A549 (cell line): ENCODE measurements at regions not wholly inside any gene's neighbourhood (a gene's known extent, or its start where the extent isn't known, plus 50 kb on each side); places are given as distances from the start of the nearest gene placed in this dataset.
A peak's percentile ranks its signal among the peaks of the same experiment; 100 is the strongest.

ENCODE experiments used
- ATAC-seq, 2 experiments: fragments of 200-7000 bp in 1 of 2; fragments of >200 bp in 1 of 2; cut with Nextera tagmentation in 1 of 2; cut with Tn5 transposase in 1 of 2; 3 replicates each; pipeline versions ENCODE4 v1.8.0 to v1.9.1; 2018 to 2020; ENCODE audit warnings: mild to moderate bottlenecking in 1 of 2, moderate library complexity in 1 of 2
- CTCF ChIA-PET: fragments of 300-600 bp; sonication (Branson Sonifier 250); formaldehyde crosslinking; extraction: SDS; loops from one replicate; lab custom pipeline; 2021; ENCODE audit warnings: antibody characterized with exemption, inconsistent platforms; lab: Yijun Ruan, JAX
- POLR2A ChIA-PET: fragments of 350-600 bp; formaldehyde crosslinking; extraction: SDS; loops from one replicate; lab custom pipeline; 2021; ENCODE audit warnings: antibody characterized with exemption, inconsistent platforms; lab: Yijun Ruan, JAX
- DNase-seq, 2 experiments: peaks; one replicate each; pipeline versions ENCODE4 v3.0.0 to v3.0.0-alpha.2; 2011 to 2016; ENCODE audit warnings: low read depth in 1 of 2, low spot score in 1 of 2
- FAIRE-seq: peaks from 2 replicates; lab custom pipeline; 2011; peaks lifted over from hg19 to GRCh38; lab: Jason Lieb, UNC
- H3K27ac ChIP-seq, 2 experiments: fragments of >200 bp; sonication (Bioruptor Twin); formaldehyde crosslinking; 3 replicates each; pipeline ENCODE4 v1.5.1; 2016 to 2017
- H3K4me1 ChIP-seq: fragments of >200 bp; sonication (Bioruptor Twin); formaldehyde crosslinking; 3 replicates; pipeline ENCODE4 v1.6.1; 2016
- H3K4me2 ChIP-seq: fragments of >200 bp; sonication (Bioruptor Twin); formaldehyde crosslinking; 3 replicates; pipeline ENCODE4 v1.6.1; 2016
- H3K4me3 ChIP-seq: fragments of >200 bp; sonication (Bioruptor Twin); formaldehyde crosslinking; 3 replicates; pipeline ENCODE4 v1.5.1; 2016
- H3K9me3 ChIP-seq: fragments of >200 bp; sonication (Bioruptor Twin); formaldehyde crosslinking; 3 replicates; pipeline ENCODE4 v1.6.1; 2016
- ATOH8 ChIP-seq: fragments of 250-450 bp; sonication (Bioruptor Pico); IDR thresholded peaks from 2 replicates; pipeline ENCODE4 v1.5.0; 2020; ENCODE audit warnings: low read depth, mild to moderate bottlenecking, moderate library complexity
- BCL3 ChIP-seq: fragments of >200 bp; sonication (Bioruptor Twin); formaldehyde crosslinking; IDR thresholded peaks from 3 replicates; pipeline ENCODE4 v1.6.1; 2016
- CBX8 ChIP-seq: fragments of 200-600 bp; sonication (generic); IDR thresholded peaks from 2 replicates; pipeline ENCODE4 v1.6.1; 2016
- CHD2 ChIP-seq: fragments of 150-350 bp; IDR thresholded peaks from 2 replicates; pipeline ENCODE4 v1.6.1; 2014; ENCODE audit warnings: low read length; ENCODE audit not compliant: partially characterized antibody
- ELK1 ChIP-seq: fragments of 150-350 bp; IDR thresholded peaks from 2 replicates; pipeline ENCODE4 v1.6.1; 2014; ENCODE audit warnings: low read depth, mild to moderate bottlenecking, low read length
- ESRRA ChIP-seq: fragments of 150-350 bp; IDR thresholded peaks from 2 replicates; pipeline ENCODE4 v1.6.1; 2014; ENCODE audit warnings: mild to moderate bottlenecking, low read length, borderline replicate concordance
- FOSL2 ChIP-seq, 2 experiments: fragments of 450-650 bp in 1 of 2; fragments of >200 bp in 1 of 2; sonication (Bioruptor Twin) in 1 of 2; formaldehyde crosslinking; IDR thresholded peaks; 2 replicates each; pipeline versions ENCODE4 v1.5.0 to v1.6.1; 2016 to 2020; ENCODE audit warnings: mild to moderate bottlenecking in 1 of 2, moderate library complexity in 1 of 2
- FOXS1 ChIP-seq: fragments of 250-450 bp; sonication (Bioruptor Pico); IDR thresholded peaks from 2 replicates; pipeline ENCODE4 v1.5.0; 2020; ENCODE audit warnings: mild to moderate bottlenecking, moderate library complexity
- GATA3 ChIP-seq: IDR thresholded peaks from 2 replicates; pipeline ENCODE4 v1.6.1; 2012; ENCODE audit warnings: borderline replicate concordance
- HOXA7 ChIP-seq: fragments of 250-450 bp; sonication (Bioruptor Pico); IDR thresholded peaks from 2 replicates; pipeline ENCODE4 v1.5.0; 2020; ENCODE audit warnings: mild to moderate bottlenecking, moderate library complexity
- JUN ChIP-seq, 2 experiments: fragments of >200 bp; sonication (Bioruptor Twin); formaldehyde crosslinking; IDR thresholded peaks; 2 replicates in 1 of 2; 3 replicates in 1 of 2; pipeline ENCODE4 v1.6.1; 2016 to 2017
- JUNB ChIP-seq: fragments of >200 bp; sonication (Bioruptor Twin); formaldehyde crosslinking; IDR thresholded peaks from 2 replicates; pipeline ENCODE4 v1.6.1; 2016
- KDM1A ChIP-seq: fragments of 200-600 bp; sonication (generic); IDR thresholded peaks from 2 replicates; pipeline ENCODE4 v1.6.1; 2016; ENCODE audit warnings: low read depth, mild to moderate bottlenecking
- KDM5A ChIP-seq: fragments of 200-600 bp; sonication (generic); IDR thresholded peaks from 2 replicates; pipeline ENCODE4 v1.6.1; 2016; ENCODE audit warnings: antibody characterized with exemption, mild to moderate bottlenecking
- MAFK ChIP-seq: fragments of 450-650 bp; IDR thresholded peaks from 2 replicates; pipeline ENCODE4 v1.6.1; 2014; ENCODE audit not compliant: partially characterized antibody
- MAX ChIP-seq: IDR thresholded peaks from 2 replicates; pipeline ENCODE4 v1.6.1; 2012
- REST ChIP-seq: fragments of 200-600 bp; sonication (generic); IDR thresholded peaks from 2 replicates; pipeline ENCODE4 v1.6.1; 2016; ENCODE audit warnings: antibody characterized with exemption, mild to moderate bottlenecking, moderate library complexity
- RFX5 ChIP-seq: fragments of 450-650 bp; IDR thresholded peaks from 2 replicates; pipeline ENCODE4 v1.7.1; 2014; ENCODE audit warnings: antibody characterized with exemption, mild to moderate bottlenecking, moderate library complexity
- SMC3 ChIP-seq: fragments of >200 bp; sonication (Bioruptor Twin); formaldehyde crosslinking; IDR thresholded peaks from 3 replicates; pipeline ENCODE4 v1.6.1; 2018; ENCODE audit warnings: inconsistent platforms
- ZC3H11A ChIP-seq: fragments of 450-650 bp; IDR thresholded peaks from 2 replicates; pipeline ENCODE4 v1.6.1; 2014; ENCODE audit warnings: antibody characterized with exemption, mild to moderate bottlenecking
- WGBS: methylation state at CpG from one replicate; pipeline ENCODE4 v1.1.6; 2017; ENCODE audit errors: missing lambda C conversion rate; 5-methylcytosine and 5-hydroxymethylcytosine counted together
- TF ChIP-seq, protein P1 (sequence below): fragments of 250-450 bp; sonication (Bioruptor Pico); IDR thresholded peaks from 2 replicates; pipeline ENCODE4 v1.5.0; 2021; ENCODE audit warnings: mild to moderate bottlenecking, moderate library complexity, borderline replicate concordance

DNA sequence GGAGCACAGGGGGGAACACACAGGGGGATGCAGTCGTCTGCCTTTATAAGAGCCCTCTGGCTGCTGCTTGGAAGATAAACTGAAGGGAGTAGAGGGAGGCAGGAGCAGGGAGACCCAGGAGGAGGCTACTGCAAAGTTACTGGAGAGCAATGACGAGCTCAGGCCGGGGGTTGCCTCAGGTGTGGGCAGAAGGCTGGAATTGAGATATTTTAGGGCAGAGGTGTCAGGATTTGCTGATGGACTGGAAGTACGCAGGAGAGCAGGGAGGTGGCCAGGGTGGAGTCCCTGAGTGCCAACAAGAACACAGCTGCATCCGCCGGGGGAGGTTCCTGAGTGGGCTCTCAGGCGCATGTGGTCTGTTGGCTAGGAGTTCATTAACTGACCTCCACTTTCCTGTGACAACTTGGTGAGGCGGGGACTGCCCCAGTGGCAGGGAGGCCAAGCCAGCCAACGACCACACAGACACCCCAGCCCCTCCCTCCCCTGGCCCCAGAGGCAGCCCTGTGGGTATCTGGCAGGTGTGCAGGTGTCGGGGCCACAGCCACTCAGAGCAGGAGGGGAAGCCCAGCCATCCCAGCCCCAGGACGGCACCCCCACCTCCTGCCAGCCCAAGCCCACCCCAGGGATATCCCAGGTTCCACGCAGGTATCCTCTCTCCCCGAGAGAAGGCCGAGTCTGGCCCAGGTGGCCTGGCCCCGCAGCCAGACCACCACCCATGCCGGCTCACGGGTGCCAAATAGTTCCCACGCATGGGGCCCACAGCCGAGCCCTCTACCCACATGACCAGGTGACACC is 85.4 kb downstream of the NCOR2 start:
- FAIRE-seq (no peak), ATAC-seq (0 out of 6 replicates have a peak, but pooled peaks of 1 of the 2 experiments have one; percentile 3)
- H3K9me3 ChIP-seq: no peaks in the 10 kb centered on the region
- CTCF ChIA-PET: interaction anchor here (1.4 kb wide), 1 partner anchor 11 kb away, joined by 3 read pairs; no protein-coding TSS in a partner anchor
- 88% methylated on average over 18 of the region's 19 CpGs for WGBS
- peaks cover 27% of the 10 kb centered on the region for H3K4me1 ChIP-seq
- no peak for TF ChIP-seq KDM1A
- TF ChIP-seq, all 56 proteins: peak for 0
- POLR2A ChIA-PET: no interaction called here
- no peak for DNase-seq
- H3K27ac ChIP-seq: peak overlapping the region; percentile 71 to 82; a peak in 5 of 6 replicates
- no peak overlapping the region for H3K4me3 ChIP-seq
- H3K4me2 ChIP-seq: peak overlapping the region; percentile 54

GRCh38 chr12:124481257-124481750 is 86.1 kb downstream of the NCOR2 start:
- POLR2A ChIA-PET: no interaction called here
- Histone ChIP-seq H3K27ac (peak overlapping the region; percentile 71 to 82), H3K4me2 (peak overlapping the region; percentile 54), H3K4me3 (no peak overlapping the region), H3K4me1 (peaks cover 27% of the 10 kb centered on the region), H3K9me3 (no peaks in the 10 kb centered on the region)
- ATAC-seq: peak; percentile 21 to 31; a peak in 5 of 6 replicates
- peak in 1 of 2 experiments; percentile 52 for DNase-seq
- no peak for TF ChIP-seq ESRRA
- TF ChIP-seq SMC3: no peak
- TF ChIP-seq FOXS1 (CRISPR knock-in tag): no peak
- no peak for TF ChIP-seq JUNB
- TF ChIP-seq JUN (IDR thresholded peaks at IDR 0.05): no peak
- no peak for TF ChIP-seq CBX8
- no peak; the same call in 1 of the 2 replicates for TF ChIP-seq MAX
- TF ChIP-seq ELK1: no peak
- no peak for TF ChIP-seq RFX5
- no peak for TF ChIP-seq FOSL2 (IDR thresholded peaks at IDR 0.05)
- no peak for TF ChIP-seq FOSL2 (CRISPR knock-in tag; IDR thresholded peaks at IDR 0.05)
- no peak for TF ChIP-seq CHD2
- no peak for TF ChIP-seq REST
- TF ChIP-seq GATA3: no peak; the same call in 1 of the 2 replicates
- WGBS: 71% methylated on average over 16 of the region's 17 CpGs
- CTCF ChIA-PET: interaction anchor here (1.4 kb wide), 1 partner anchor 10 kb away, joined by 3 read pairs; no protein-coding TSS in a partner anchor
- no peak for FAIRE-seq

DNA sequence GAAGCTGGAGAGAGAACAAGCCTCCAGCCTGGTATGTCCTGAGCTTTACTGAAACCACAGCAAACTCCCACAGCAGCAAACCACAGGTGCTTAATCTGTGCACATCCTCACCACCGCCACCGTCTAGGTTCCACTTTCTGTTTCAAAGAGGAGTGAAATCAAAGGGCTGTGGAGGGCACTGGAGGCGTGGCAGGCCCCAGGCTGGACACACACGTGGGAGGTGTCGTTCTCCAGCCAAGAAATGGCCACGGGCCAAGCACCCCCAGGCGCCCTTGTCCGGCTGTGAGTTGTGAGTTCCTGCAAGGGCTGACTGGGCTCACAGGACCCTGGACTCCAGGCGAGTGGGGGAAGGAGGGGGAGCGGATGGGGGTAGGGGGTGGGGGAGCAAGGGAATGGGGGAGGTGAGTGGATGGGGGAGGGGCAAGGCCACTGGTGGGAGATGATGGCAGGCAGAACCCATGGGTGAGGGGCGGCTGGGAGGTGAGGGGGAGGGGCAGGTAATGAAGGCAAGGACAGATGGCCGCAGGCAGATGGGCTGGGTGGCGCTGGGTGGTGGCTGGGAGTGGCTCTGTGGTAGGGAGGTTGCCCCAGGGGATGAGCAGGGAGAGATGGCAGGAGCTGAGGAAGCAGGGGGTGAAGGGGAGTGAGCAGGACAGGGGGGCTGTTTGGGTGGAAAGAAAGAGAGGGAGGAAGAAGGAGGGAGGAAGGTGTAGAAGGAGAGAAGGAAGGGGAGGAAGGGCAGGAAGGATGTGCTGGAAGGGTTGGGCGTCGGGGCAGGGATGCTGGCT is 86.7 kb downstream of the NCOR2 start:
- peak overlapping the region; percentile 54 for H3K4me2 ChIP-seq
- DNase-seq (peak; percentile 28 to 60), FAIRE-seq (no peak), ATAC-seq (peak; percentile 42 to 47; a peak in 5 of 6 replicates)
- ChIA-PET POLR2A (no interaction called here), CTCF (no interaction called here)
- H3K9me3 ChIP-seq: no peaks in the 10 kb centered on the region
- H3K27ac ChIP-seq: peak overlapping the region; percentile 71 to 82
- WGBS: 37% methylated on average over 10 of the region's 15 CpGs
- H3K4me3 ChIP-seq: no peak overlapping the region
- H3K4me1 ChIP-seq: peaks cover 27% of the 10 kb centered on the region
- TF ChIP-seq ZC3H11A (no peak), KDM5A (no peak), BCL3 (no peak), HOXA7 (CRISPR knock-in tag) (no peak), ATOH8 (CRISPR knock-in tag) (no peak), MAFK (no peak)
- TF ChIP-seq, protein P1, sequence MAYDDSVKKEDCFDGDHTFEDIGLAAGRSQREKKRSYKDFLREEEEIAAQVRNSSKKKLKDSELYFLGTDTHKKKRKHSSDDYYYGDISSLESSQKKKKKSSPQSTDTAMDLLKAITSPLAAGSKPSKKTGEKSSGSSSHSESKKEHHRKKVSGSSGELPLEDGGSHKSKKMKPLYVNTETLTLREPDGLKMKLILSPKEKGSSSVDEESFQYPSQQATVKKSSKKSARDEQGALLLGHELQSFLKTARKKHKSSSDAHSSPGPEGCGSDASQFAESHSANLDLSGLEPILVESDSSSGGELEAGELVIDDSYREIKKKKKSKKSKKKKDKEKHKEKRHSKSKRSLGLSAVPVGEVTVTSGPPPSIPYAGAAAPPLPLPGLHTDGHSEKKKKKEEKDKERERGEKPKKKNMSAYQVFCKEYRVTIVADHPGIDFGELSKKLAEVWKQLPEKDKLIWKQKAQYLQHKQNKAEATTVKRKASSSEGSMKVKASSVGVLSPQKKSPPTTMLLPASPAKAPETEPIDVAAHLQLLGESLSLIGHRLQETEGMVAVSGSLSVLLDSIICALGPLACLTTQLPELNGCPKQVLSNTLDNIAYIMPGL (CRISPR knock-in tag): no peak
